ENCODE measurements at regions not wholly inside any gene's neighbourhood (a gene's known extent, or its start where the extent isn't known, plus 50 kb on each side); places are given as distances from the start of the nearest gene placed in this dataset.

GRCh38 chr6:14922706-14923460 lies 323.0 kb upstream of the JARID2 start:
- no peak for DNase-seq (ENCODE audit: low read depth in 2 of 2)
- no peak overlapping the region for H3K4me2 ChIP-seq (ENCODE audit: extremely low read depth, insufficient read depth, low read length)

GRCh38 chr6:14924126-14925024 lies 321.5 kb upstream of the JARID2 start:
- Histone ChIP-seq H3K36me3 (ENCODE audit: control insufficient read depth, insufficient read depth, low read length) (no peaks in the 10 kb centered on the region), H3K27me3 (ENCODE audit: control insufficient read depth, insufficient read depth, low read length) (no peaks in the 10 kb centered on the region), H3K27ac (ENCODE audit: insufficient read depth, low read length) (no peak overlapping the region), H4K20me1 (ENCODE audit: control insufficient read depth, extremely low read depth, insufficient read depth, low read length) (no peaks in the 10 kb centered on the region), H3K79me2 (ENCODE audit: control insufficient read depth, insufficient read depth, low read length) (no peaks in the 10 kb centered on the region), H3K4me2 (ENCODE audit: extremely low read depth, insufficient read depth, low read length) (peak overlapping the region; percentile 29), H3K4me1 (ENCODE audit: control insufficient read depth, extremely low read depth, insufficient read depth, low read length) (no peaks in the 10 kb centered on the region), H3K9me3 (ENCODE audit: control insufficient read depth, insufficient read depth, low read depth, low read length) (no peaks in the 10 kb centered on the region), H3K4me3 (replicated peaks in 1 of 4; ENCODE audit: control extremely low read depth in 1 of 4, insufficient read depth in 1 of 4, low read depth in 3 of 4, low read length in 4 of 4) (no peak overlapping the region), H3K9ac (ENCODE audit: insufficient read depth, low read length) (no peak overlapping the region), H2AFZ (ENCODE audit: low read length) (peak overlapping the region; percentile 13)
- TF ChIP-seq CTCF (conservative IDR thresholded peaks at IDR 0.05 in 1 of 2, IDR thresholded peaks at IDR 0.05 in 1 of 2; ENCODE audit: low read depth in 1 of 2, low read length in 2 of 2) (no peak), EZH2 (IDR thresholded peaks at IDR 0.05; ENCODE audit: low read length, missing control alignments) (no peak)
- peak in 1 of 2 donors; percentile 28 for DNase-seq (ENCODE audit: low read depth in 2 of 2)

More at GRCh38 chr6:14922706-14923460, 323.0 kb upstream of the JARID2 start:
- H3K4me3 ChIP-seq (replicated peaks in 1 of 4; ENCODE audit: control extremely low read depth in 1 of 4, insufficient read depth in 1 of 4, low read depth in 3 of 4, low read length in 4 of 4) = no peak overlapping the region
- no peaks in the 10 kb centered on the region for H3K27me3 ChIP-seq (ENCODE audit: control insufficient read depth, insufficient read depth, low read length)
- H3K36me3 ChIP-seq (ENCODE audit: control insufficient read depth, insufficient read depth, low read length) = no peaks in the 10 kb centered on the region
- no peaks in the 10 kb centered on the region for H3K9me3 ChIP-seq (ENCODE audit: control insufficient read depth, insufficient read depth, low read depth, low read length)
- no peaks in the 10 kb centered on the region for H4K20me1 ChIP-seq (ENCODE audit: control insufficient read depth, extremely low read depth, insufficient read depth, low read length)
- no peak overlapping the region for H3K27ac ChIP-seq (ENCODE audit: insufficient read depth, low read length)
- H3K4me1 ChIP-seq (ENCODE audit: control insufficient read depth, extremely low read depth, insufficient read depth, low read length) = no peaks in the 10 kb centered on the region
- H3K79me2 ChIP-seq (ENCODE audit: control insufficient read depth, insufficient read depth, low read length) = no peaks in the 10 kb centered on the region
- no peak for TF ChIP-seq CTCF (conservative IDR thresholded peaks at IDR 0.05 in 1 of 2, IDR thresholded peaks at IDR 0.05 in 1 of 2; ENCODE audit: low read depth in 1 of 2, low read length in 2 of 2)
- TF ChIP-seq EZH2 (IDR thresholded peaks at IDR 0.05; ENCODE audit: low read length, missing control alignments) = no peak
- no peak overlapping the region for H2AFZ ChIP-seq (ENCODE audit: low read length)
- H3K9ac ChIP-seq (ENCODE audit: insufficient read depth, low read length) = no peak overlapping the region

- DNase-seq (ENCODE audit: low read depth in 2 of 2) = no peak
- no peak overlapping the region for H3K9ac ChIP-seq (ENCODE audit: insufficient read depth, low read length)
- H3K27ac ChIP-seq (ENCODE audit: insufficient read depth, low read length) = no peak overlapping the region
- peak overlapping the region; percentile 29 for H3K4me2 ChIP-seq (ENCODE audit: extremely low read depth, insufficient read depth, low read length)
- no peaks in the 10 kb centered on the region for H3K36me3 ChIP-seq (ENCODE audit: control insufficient read depth, insufficient read depth, low read length)
- no peaks in the 10 kb centered on the region for H4K20me1 ChIP-seq (ENCODE audit: control insufficient read depth, extremely low read depth, insufficient read depth, low read length)
- H3K9me3 ChIP-seq (ENCODE audit: control insufficient read depth, insufficient read depth, low read depth, low read length) = no peaks in the 10 kb centered on the region
- H3K27me3 ChIP-seq (ENCODE audit: control insufficient read depth, insufficient read depth, low read length) = no peaks in the 10 kb centered on the region
- no peak overlapping the region for H3K4me3 ChIP-seq (replicated peaks in 1 of 4; ENCODE audit: control extremely low read depth in 1 of 4, insufficient read depth in 1 of 4, low read depth in 3 of 4, low read length in 4 of 4)
- no peaks in the 10 kb centered on the region for H3K79me2 ChIP-seq (ENCODE audit: control insufficient read depth, insufficient read depth, low read length)
- peak overlapping the region; percentile 13 for H2AFZ ChIP-seq (ENCODE audit: low read length)
- no peaks in the 10 kb centered on the region for H3K4me1 ChIP-seq (ENCODE audit: control insufficient read depth, extremely low read depth, insufficient read depth, low read length)
- TF ChIP-seq EZH2 (IDR thresholded peaks at IDR 0.05; ENCODE audit: low read length, missing control alignments) = no peak
- no peak for TF ChIP-seq CTCF (conservative IDR thresholded peaks at IDR 0.05 in 1 of 2, IDR thresholded peaks at IDR 0.05 in 1 of 2; ENCODE audit: low read depth in 1 of 2, low read length in 2 of 2)
Observed at GRCh38 chr6:14925025-14925698, 320.7 kb upstream of the JARID2 start.
